Parathyroid adenoma (tissue), 2 donors: ENCODE measurements at regions not wholly inside any gene's neighbourhood (a gene's known extent, or its start where the extent isn't known, plus 50 kb on each side); places are given as distances from the start of the nearest gene placed in this dataset.

Source experiments
- H2AFZ ChIP-seq: fragments of 300-600 bp; sonication (generic); one replicate; pipeline ENCODE4 v1.7.0; 2017; ENCODE audit warnings: antibody characterized with exemption, mild to moderate bottlenecking
- H3K27ac ChIP-seq: fragments of 300-600 bp; sonication (generic); one replicate; pipeline ENCODE4 v1.7.0; 2017
- H3K27me3 ChIP-seq: fragments of 300-600 bp; sonication (generic); one replicate; pipeline ENCODE4 v1.7.0; 2017; ENCODE audit warnings: low read length; ENCODE audit not compliant: control insufficient read depth, insufficient read depth
- H3K36me3 ChIP-seq: fragments of 300-600 bp; sonication (generic); one replicate; pipeline ENCODE4 v1.7.0; 2017; ENCODE audit warnings: low read length; ENCODE audit not compliant: control insufficient read depth, insufficient read depth
- H3K4me1 ChIP-seq: fragments of 300-600 bp; sonication (generic); one replicate; pipeline ENCODE4 v1.7.0; 2017; ENCODE audit warnings: control low read depth
- H3K4me2 ChIP-seq: fragments of 300-600 bp; sonication (generic); one replicate; pipeline ENCODE4 v1.7.0; 2017; ENCODE audit warnings: low read length
- H3K4me3 ChIP-seq: fragments of 300-600 bp; sonication (generic); one replicate; pipeline ENCODE4 v1.7.0; 2017; ENCODE audit warnings: low read depth, low read length
- H3K79me2 ChIP-seq: fragments of 300-600 bp; sonication (generic); one replicate; pipeline ENCODE4 v1.7.0; 2017; ENCODE audit warnings: control low read depth
- H3K9ac ChIP-seq: fragments of 300-600 bp; sonication (generic); one replicate; pipeline ENCODE4 v1.7.0; 2017; ENCODE audit warnings: mild to moderate bottlenecking
- H3K9me3 ChIP-seq: fragments of 300-600 bp; sonication (generic); one replicate; pipeline ENCODE4 v1.7.0; 2017; ENCODE audit warnings: low read length; ENCODE audit not compliant: control insufficient read depth
- TF ChIP-seq, protein P1 (sequence below): fragments of 300-600 bp; sonication (generic); IDR thresholded peaks from one replicate; pipeline ENCODE4 v1.7.0; 2017; ENCODE audit warnings: antibody characterized with exemption, mild to moderate bottlenecking
- donor health status: primary hyperparathyroidism.

DNA sequence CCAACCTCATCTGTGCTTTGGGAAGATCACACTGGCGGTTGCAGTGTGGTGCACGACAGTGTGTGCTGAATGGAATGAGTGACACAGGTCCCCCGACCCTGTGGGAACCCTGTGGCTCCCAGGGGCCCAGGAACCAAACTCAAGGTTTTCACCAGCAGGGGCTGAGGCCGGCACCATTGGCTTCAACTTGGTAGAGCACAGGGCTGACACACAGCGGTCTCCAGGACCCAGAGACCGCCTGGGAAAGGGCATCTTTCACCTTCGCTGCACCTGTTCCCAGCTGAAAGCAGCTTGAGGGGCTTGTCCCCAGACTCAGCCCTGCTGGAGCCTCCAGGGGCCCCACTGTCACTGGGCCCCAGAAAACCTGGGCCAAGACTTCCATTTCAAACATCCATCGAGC lies 59.0 kb upstream of the ODC1 start:
- peaks cover 2% of the 10 kb centered on the region for H3K4me1 ChIP-seq
- H3K4me2 ChIP-seq: no peak overlapping the region
- H3K79me2 ChIP-seq: no peaks in the 10 kb centered on the region
- H2AFZ ChIP-seq: no peak overlapping the region
- H3K9ac ChIP-seq: no peak overlapping the region
- H3K27ac ChIP-seq: no peak overlapping the region
- H3K27me3 ChIP-seq: no peaks in the 10 kb centered on the region
- no peak overlapping the region for H3K4me3 ChIP-seq
- no peaks in the 10 kb centered on the region for H3K36me3 ChIP-seq
- TF ChIP-seq, protein P1, sequence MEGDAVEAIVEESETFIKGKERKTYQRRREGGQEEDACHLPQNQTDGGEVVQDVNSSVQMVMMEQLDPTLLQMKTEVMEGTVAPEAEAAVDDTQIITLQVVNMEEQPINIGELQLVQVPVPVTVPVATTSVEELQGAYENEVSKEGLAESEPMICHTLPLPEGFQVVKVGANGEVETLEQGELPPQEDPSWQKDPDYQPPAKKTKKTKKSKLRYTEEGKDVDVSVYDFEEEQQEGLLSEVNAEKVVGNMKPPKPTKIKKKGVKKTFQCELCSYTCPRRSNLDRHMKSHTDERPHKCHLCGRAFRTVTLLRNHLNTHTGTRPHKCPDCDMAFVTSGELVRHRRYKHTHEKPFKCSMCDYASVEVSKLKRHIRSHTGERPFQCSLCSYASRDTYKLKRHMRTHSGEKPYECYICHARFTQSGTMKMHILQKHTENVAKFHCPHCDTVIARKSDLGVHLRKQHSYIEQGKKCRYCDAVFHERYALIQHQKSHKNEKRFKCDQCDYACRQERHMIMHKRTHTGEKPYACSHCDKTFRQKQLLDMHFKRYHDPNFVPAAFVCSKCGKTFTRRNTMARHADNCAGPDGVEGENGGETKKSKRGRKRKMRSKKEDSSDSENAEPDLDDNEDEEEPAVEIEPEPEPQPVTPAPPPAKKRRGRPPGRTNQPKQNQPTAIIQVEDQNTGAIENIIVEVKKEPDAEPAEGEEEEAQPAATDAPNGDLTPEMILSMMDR: no peak
- no peaks in the 10 kb centered on the region for H3K9me3 ChIP-seq

- Histone ChIP-seq H3K36me3 (no peaks in the 10 kb centered on the region), H3K27ac (no peak overlapping the region), H3K9ac (no peak overlapping the region), H3K79me2 (no peaks in the 10 kb centered on the region), H2AFZ (no peak overlapping the region), H3K4me3 (no peak overlapping the region), H3K27me3 (no peaks in the 10 kb centered on the region), H3K9me3 (no peaks in the 10 kb centered on the region), H3K4me2 (no peak overlapping the region), H3K4me1 (peaks cover 10% of the 10 kb centered on the region)
- TF ChIP-seq, protein P1: no peak
Measured at GRCh38 chr2:10504994-10505820, 57.1 kb upstream of the ODC1 start.

- Histone ChIP-seq H3K27me3 (no peaks in the 10 kb centered on the region), H3K27ac (no peak overlapping the region), H3K4me1 (peaks cover 10% of the 10 kb centered on the region), H3K36me3 (no peaks in the 10 kb centered on the region), H3K9me3 (no peaks in the 10 kb centered on the region), H2AFZ (no peak overlapping the region), H3K4me2 (no peak overlapping the region), H3K79me2 (no peaks in the 10 kb centered on the region), H3K4me3 (no peak overlapping the region), H3K9ac (no peak overlapping the region)
- TF ChIP-seq, protein P1: no peak
Measured at GRCh38 chr2:10504370-10504993, 56.4 kb upstream of the ODC1 start.

- no peak overlapping the region for H3K9ac ChIP-seq
Measured at GRCh38 chr2:10502803-10503107, 54.6 kb upstream of the ODC1 start.

More at GRCh38 chr2:10502803-10503107, 54.6 kb upstream of the ODC1 start:
- no peaks in the 10 kb centered on the region for H3K9me3 ChIP-seq
- no peaks in the 10 kb centered on the region for H3K36me3 ChIP-seq
- TF ChIP-seq, protein P1: no peak
- H3K4me1 ChIP-seq: peaks cover 14% of the 10 kb centered on the region
- H3K79me2 ChIP-seq: no peaks in the 10 kb centered on the region
- no peaks in the 10 kb centered on the region for H3K27me3 ChIP-seq
- no peak overlapping the region for H3K27ac ChIP-seq
- no peak overlapping the region for H2AFZ ChIP-seq
- H3K4me3 ChIP-seq: no peak overlapping the region
- H3K4me2 ChIP-seq: no peak overlapping the region
